Right cardiac atrium (tissue), 5 donors: ENCODE measurements at regions not wholly inside any gene's neighbourhood (a gene's known extent, or its start where the extent isn't known, plus 50 kb on each side); places are given as distances from the start of the nearest gene placed in this dataset.

Source experiments
- ATAC-seq, 2 donors: fragments of 200-7000 bp; cut with Tn5 transposase; one replicate each; pipeline versions ENCODE4 v1.8.0 to v1.9.1; 2020; ENCODE audit warnings: moderate library complexity in 2 of 2, mild to moderate bottlenecking in 1 of 2
- DNase-seq, 3 donors: peaks; one replicate each; pipeline ENCODE4 v3.0.0-alpha.2; 2020
- H3K27ac ChIP-seq: one replicate; pipeline ENCODE4 v1.5.1; 2013; ENCODE audit warnings: mild to moderate bottlenecking, low read length, control low read depth, moderate library complexity
- H3K27me3 ChIP-seq: one replicate; pipeline ENCODE4 v1.6.1; 2013; ENCODE audit not compliant: control insufficient read depth, insufficient read depth
- H3K4me1 ChIP-seq: one replicate; pipeline ENCODE4 v1.6.1; 2013; ENCODE audit warnings: low read length; ENCODE audit not compliant: control insufficient read depth, insufficient read depth
- H3K4me3 ChIP-seq: one replicate; pipeline ENCODE4 v1.5.1; 2013; ENCODE audit warnings: low read length, control low read depth
- H3K9me3 ChIP-seq: one replicate; pipeline ENCODE4 v1.6.1; 2013; ENCODE audit warnings: low read length; ENCODE audit not compliant: control insufficient read depth
- WGBS: extraction: QIAGEN DNeasy Blood & Tissue Kit; methylation state at CpG from one replicate; pipeline ENCODE4 v1.1.7; 2013; 5-methylcytosine and 5-hydroxymethylcytosine counted together
- intact Hi-C, 4 donors: fragments of 100-400 bp; cut with DNase I; formaldehyde crosslinking; loops; one replicate each; pipeline versions ENCODE4 v1.11.0 to v1.14.0; 2022 to 2023
- donor health status: healthy with polysubstance abuse.
- donor health status: DM: no; HTN: yes; CAD: no.
- donor health status: DM: no; HTN: no; CAD: no.
- donor health status: DM: no; HTN: yes; CAD: no; lungs with severe emphysema.
- donor health status: DM: yes; HTN: yes; CAD: no.

DNA sequence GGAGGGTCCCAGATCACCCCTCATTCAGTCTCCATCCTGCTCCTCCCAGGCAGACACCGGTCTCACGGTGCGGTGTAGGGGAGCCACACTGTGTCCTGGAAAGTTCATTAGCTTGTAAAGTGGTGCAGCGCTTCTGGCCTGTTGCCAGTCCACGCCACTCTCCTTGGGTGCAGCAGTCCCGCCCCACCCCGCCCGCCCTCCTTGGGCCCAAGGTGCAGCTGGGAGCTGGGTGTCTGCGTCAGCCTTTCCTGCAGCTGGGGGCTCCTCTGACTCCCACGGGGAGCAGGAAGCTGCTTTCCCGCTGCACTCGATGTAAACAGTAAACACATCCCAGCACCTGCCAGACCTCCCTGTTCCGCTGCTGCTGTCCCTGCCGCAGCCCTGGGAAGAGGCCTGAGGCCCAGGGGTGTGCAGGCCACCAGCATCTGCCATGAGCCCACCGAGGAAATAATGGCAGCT, 53.8 kb upstream of the ASB18 start:
- DNase-seq: peak in 1 of 3 donors; percentile 60
- 56% methylated on average over 15 of the region's 15 CpGs for WGBS
- Histone ChIP-seq H3K27me3 (no peaks in the 10 kb centered on the region), H3K27ac (no peak overlapping the region), H3K4me1 (no peaks in the 10 kb centered on the region), H3K4me3 (no peak overlapping the region), H3K9me3 (no peaks in the 10 kb centered on the region)
- intact Hi-C loops: no loop called here
- ATAC-seq: no peak

- DNase-seq (no peak), ATAC-seq (no peak)
- intact Hi-C loops: no loop called here
- Histone ChIP-seq H3K4me1 (no peaks in the 10 kb centered on the region), H3K27me3 (no peaks in the 10 kb centered on the region), H3K27ac (no peak overlapping the region), H3K9me3 (no peaks in the 10 kb centered on the region), H3K4me3 (no peak overlapping the region)
- WGBS: 87% methylated on average over 5 of the region's 5 CpGs
These were observed 54.2 kb upstream of the ASB18 start for GRCh38 chr2:236318401-236318800.

DNA sequence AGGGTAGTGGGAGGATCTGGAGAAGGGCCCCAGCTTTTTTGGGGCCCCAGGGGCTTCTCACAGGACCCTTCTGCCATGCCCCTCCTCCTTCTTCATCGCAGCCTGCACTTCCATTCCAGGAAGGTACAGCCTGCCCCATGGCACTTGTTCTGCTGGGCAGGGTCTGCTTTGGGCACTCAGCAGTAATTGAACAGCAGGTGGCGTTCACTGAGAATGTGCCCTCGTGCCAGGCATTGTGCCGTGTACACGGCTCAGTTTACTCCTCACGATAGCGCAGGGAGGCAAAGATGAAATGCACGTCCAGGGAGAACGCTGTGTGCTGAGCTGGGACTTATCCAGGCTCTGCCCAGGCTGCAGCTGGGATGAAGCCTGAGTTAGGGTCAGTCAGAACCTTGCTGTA, 54.8 kb upstream of the ASB18 start:
- no peak overlapping the region for H3K27ac ChIP-seq
- H3K9me3 ChIP-seq: no peaks in the 10 kb centered on the region
- WGBS: 92% methylated on average over 9 of the region's 9 CpGs
- intact Hi-C loops: no loop called here
- no peak for ATAC-seq
- DNase-seq: no peak
- H3K4me3 ChIP-seq: no peak overlapping the region
- H3K4me1 ChIP-seq: no peaks in the 10 kb centered on the region
- H3K27me3 ChIP-seq: no peaks in the 10 kb centered on the region

GRCh38 chr2:236321415-236321814, 57.2 kb upstream of the ASB18 start:
- 84% methylated on average over 5 of the region's 5 CpGs for WGBS

DNA sequence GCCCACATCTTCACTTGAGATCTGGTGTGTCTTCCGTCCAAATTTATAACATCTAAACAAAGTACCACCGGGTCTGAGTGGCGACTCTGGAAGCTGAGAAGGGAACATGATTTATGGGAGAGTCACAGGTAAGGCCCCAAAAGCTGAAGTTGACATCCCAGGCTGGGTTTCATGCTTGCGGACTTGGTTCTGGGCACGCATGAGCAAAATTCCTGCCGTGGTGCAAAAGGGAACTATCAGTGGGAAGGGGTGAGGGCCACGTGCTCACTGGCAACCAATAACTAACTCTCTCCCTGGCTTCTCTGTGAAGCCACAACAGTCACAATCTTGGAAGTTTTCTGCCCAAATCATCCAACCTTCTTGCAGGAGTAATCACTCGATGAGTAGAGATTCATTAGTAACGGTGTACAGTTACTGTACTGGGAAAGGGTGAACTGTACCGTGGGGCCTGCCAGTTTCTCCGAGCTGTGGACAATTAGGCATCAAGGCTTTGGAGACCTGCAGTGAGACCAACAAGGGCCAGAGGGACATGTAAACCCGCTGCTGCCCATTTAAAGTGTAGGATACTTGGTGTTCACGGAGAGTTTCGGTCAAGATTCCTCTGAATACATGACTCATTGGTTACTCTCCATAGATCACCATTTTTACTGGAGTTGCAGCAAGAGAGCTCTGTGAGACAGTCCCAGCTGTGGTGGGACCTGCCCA, 69.4 kb upstream of the ASB18 start:
- Histone ChIP-seq H3K27ac (no peak overlapping the region), H3K4me3 (no peak overlapping the region), H3K4me1 (no peaks in the 10 kb centered on the region), H3K27me3 (no peaks in the 10 kb centered on the region), H3K9me3 (no peaks in the 10 kb centered on the region)
- WGBS: 92% methylated on average over 14 of the region's 14 CpGs
- DNase-seq (no peak), ATAC-seq (no peak)
- intact Hi-C loops: no loop called here

More at GRCh38 chr2:236321415-236321814, 57.2 kb upstream of the ASB18 start:
- no peaks in the 10 kb centered on the region for H3K9me3 ChIP-seq
- H3K4me1 ChIP-seq: no peaks in the 10 kb centered on the region
- H3K27me3 ChIP-seq: no peaks in the 10 kb centered on the region
- intact Hi-C loops: no loop called here
- DNase-seq (no peak), ATAC-seq (no peak)
- H3K27ac ChIP-seq: no peak overlapping the region
- no peak overlapping the region for H3K4me3 ChIP-seq

DNA sequence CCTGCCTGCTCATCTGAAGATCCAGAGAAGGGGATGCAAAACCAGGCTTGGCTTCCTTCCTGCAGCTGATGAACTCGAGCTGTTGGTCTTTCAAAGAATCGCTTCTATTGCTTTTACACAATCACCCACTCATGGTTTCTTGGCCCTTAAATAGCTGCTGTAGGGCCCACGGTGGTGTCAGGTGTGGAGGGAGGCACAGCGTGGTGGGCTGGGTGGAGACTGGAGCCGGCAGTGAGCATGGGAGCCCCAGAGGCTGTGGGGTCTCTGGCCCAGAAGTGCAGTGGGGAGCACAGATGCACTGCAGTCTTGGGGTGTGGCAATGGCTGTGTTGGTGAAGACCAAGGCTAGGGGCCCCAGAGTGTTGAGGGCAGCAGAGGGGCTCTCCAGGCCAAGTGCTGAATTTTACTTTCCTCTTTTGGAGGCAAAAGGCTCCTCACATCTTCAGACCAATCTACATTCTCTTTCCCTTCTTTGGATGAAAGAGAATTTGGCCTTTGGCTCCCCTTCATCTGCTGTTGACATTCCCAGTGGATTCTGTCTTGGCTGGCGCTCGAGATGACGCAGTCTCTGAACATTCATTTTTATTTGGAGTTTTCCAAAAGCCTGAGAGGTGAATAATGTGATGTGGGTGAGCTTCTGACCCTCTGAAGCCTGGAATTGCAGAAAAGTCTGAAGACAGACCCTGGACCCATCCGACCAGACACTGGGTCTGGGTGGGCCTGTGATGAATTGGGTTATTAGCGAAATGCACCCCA, 70.1 kb upstream of the ASB18 start:
- Histone ChIP-seq H3K27ac (no peak overlapping the region), H3K4me1 (no peaks in the 10 kb centered on the region), H3K9me3 (no peaks in the 10 kb centered on the region), H3K4me3 (no peak overlapping the region), H3K27me3 (no peaks in the 10 kb centered on the region)
- 72% methylated on average over 10 of the region's 10 CpGs for WGBS
- intact Hi-C loops: no loop called here
- ATAC-seq (peak; percentile 25 to 41), DNase-seq (peak; percentile 59 to 81 (median 71))

- H3K4me1 ChIP-seq: no peaks in the 10 kb centered on the region
- no peaks in the 10 kb centered on the region for H3K9me3 ChIP-seq
- DNase-seq: no peak
- WGBS: 80% methylated on average over 19 of the region's 19 CpGs
- intact Hi-C loops: no loop called here
- no peak overlapping the region for H3K27ac ChIP-seq
- no peak overlapping the region for H3K4me3 ChIP-seq
- H3K27me3 ChIP-seq: no peaks in the 10 kb centered on the region
- ATAC-seq: no peak
These were observed 71.7 kb upstream of the ASB18 start for GRCh38 chr2:236335696-236336574.

- Histone ChIP-seq H3K4me3 (no peak overlapping the region), H3K27me3 (no peaks in the 10 kb centered on the region), H3K27ac (no peak overlapping the region), H3K4me1 (no peaks in the 10 kb centered on the region), H3K9me3 (no peaks in the 10 kb centered on the region)
- ATAC-seq: no peak
- 90% methylated on average over 30 of the region's 30 CpGs for WGBS
- DNase-seq: no peak
- intact Hi-C loops: no loop called here
These were observed 72.6 kb upstream of the ASB18 start for GRCh38 chr2:236336575-236337464.

GRCh38 chr2:236337465-236338325, 73.5 kb upstream of the ASB18 start:
- ATAC-seq (no peak), DNase-seq (no peak)
- H3K27me3 ChIP-seq: no peaks in the 10 kb centered on the region
- H3K4me3 ChIP-seq: no peak overlapping the region
- WGBS: 80% methylated on average over 19 of the region's 19 CpGs
- no peaks in the 10 kb centered on the region for H3K9me3 ChIP-seq
- intact Hi-C loops: no loop called here
- no peaks in the 10 kb centered on the region for H3K4me1 ChIP-seq
- no peak overlapping the region for H3K27ac ChIP-seq
